VCaP (cell line): ENCODE measurements at regions not wholly inside any gene's neighbourhood (a gene's known extent, or its start where the extent isn't known, plus 50 kb on each side); places are given as distances from the start of the nearest gene placed in this dataset.
"Not testable (repeated sequence)": the region's sequence is repeated elsewhere in the genome, so short reads cannot be mapped to it uniquely, and the experiment has no call there.

Experiments
- H3K27ac ChIP-seq: fragments of 450-650 bp; 2 replicates; pipeline ENCODE4 v1.5.1; 2017
- TF ChIP-seq, protein P1 (sequence below): fragments of 450-650 bp; conservative IDR thresholded peaks from 2 replicates; pipeline ENCODE4 v1.5.1; 2017; ENCODE audit warnings: mild to moderate bottlenecking, moderate library complexity

DNA sequence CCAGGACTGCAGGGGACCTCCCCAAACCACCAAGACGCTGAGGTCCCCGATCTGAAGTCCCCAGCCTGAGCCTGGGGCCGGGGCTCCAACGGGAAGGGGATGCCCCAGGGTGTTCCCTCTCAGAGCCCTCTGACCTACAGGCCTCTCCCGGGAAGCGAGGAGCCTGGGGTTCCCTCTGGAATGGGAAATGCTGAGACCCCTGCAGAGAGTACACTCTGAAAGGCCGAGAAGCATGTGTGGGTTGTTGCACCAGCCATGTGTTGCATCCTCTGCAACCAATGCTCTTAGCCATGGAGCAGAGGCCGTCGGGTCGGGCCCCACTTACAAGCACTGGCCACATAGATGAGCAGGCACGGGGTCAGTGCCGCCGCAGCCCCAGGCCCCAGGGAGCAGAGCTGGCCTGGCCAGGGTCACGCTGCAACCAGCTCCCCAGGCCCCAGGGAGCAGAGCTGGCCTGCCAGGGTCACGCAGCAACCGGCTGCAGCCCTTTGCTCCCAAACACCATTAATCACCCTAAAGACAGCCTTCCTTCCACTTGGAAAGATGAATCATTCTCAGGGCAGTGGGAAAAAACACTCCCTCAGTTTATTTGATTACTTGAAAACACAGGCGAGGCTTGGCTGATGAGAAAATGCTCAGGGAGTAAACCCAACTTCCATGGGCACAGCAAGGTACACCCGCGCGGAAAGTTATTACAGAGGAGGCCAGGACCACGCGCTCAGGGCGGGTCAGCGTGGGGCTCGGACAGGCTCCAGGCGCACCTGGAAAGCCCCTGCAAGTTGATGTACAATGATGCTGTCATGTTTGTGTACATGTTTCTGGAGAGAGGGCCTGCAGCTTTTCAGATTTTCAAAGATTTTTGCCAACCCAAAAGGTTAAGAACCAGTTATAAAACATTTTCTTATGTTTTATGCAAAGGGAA is 78.0 kb upstream of the AFDN start:
- TF ChIP-seq, protein P1, sequence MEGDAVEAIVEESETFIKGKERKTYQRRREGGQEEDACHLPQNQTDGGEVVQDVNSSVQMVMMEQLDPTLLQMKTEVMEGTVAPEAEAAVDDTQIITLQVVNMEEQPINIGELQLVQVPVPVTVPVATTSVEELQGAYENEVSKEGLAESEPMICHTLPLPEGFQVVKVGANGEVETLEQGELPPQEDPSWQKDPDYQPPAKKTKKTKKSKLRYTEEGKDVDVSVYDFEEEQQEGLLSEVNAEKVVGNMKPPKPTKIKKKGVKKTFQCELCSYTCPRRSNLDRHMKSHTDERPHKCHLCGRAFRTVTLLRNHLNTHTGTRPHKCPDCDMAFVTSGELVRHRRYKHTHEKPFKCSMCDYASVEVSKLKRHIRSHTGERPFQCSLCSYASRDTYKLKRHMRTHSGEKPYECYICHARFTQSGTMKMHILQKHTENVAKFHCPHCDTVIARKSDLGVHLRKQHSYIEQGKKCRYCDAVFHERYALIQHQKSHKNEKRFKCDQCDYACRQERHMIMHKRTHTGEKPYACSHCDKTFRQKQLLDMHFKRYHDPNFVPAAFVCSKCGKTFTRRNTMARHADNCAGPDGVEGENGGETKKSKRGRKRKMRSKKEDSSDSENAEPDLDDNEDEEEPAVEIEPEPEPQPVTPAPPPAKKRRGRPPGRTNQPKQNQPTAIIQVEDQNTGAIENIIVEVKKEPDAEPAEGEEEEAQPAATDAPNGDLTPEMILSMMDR: no peak
- peak overlapping the region; percentile 100 for H3K27ac ChIP-seq

DNA sequence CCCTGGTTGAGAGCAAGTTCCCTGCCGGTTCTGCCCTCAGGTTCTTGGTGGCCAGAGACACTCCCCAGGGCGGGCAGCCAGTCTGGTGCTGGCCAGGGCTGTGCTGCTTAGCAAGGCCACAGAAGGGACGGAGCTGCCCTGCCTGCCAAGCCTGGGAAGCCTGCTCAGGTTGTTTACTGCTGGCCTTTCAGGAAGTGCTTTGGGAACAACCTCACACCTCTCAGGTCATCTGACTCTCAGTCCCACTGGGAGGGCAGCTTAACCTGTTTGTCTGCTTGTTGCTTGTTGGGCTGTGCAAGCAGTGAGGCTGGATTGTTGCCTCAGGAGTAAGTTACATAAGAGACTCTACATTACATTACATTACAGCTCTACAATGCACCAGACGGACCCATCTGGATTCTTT is 75.8 kb upstream of the AFDN start:
- TF ChIP-seq, protein P1: no peak

DNA sequence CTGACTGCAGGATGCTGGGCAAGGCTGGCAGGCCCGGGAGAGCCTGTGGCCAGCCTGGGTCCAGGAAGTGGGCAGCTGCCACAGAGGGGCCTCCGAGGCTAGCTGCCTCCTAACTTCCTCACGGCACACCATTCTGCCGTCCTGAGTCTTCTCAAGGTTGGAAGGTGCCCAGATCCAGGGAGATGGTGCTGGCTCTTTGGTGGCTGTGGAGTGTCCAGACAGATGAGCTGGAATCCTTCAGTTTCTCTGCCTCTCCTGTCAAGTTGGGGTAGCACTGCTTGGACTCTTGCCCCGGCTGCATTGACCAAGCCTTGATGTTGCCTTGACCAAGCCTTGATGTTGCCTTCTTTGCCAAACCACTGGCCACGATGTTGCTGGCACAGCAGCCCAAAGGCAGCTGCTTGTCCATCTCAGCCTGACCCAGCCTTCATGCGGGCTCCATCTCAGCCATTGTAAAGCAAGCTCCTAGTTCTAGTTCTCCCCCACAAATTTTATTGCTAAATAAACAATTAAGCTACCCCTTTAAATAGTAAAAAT is 75.1 kb upstream of the AFDN start:
- peak overlapping the region; percentile 100 for H3K27ac ChIP-seq
- TF ChIP-seq, protein P1: no peak

More for the DNA sequence above, 75.8 kb upstream of the AFDN start:
- peak overlapping the region; percentile 100 for H3K27ac ChIP-seq

DNA sequence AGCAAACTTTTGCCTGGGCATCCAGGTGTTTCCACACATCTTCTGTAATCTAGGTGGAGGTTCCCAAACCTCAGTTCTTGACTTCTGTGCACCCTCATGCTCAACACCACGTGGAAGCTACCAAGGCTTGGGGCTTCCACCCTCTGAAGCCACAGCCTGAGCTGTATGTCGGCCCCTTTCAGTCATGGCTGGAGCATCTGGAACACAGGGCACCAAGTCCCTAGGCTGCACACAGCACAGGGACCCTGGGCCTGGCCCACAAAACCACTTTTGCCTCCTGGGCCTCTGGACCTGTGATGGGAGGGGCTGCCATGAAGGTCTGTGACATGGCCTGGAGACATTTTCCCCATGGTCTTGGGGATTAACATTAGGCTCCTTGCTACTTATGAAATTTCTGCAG is 73.4 kb upstream of the AFDN start:
- not testable (repeated sequence) for H3K27ac ChIP-seq

DNA sequence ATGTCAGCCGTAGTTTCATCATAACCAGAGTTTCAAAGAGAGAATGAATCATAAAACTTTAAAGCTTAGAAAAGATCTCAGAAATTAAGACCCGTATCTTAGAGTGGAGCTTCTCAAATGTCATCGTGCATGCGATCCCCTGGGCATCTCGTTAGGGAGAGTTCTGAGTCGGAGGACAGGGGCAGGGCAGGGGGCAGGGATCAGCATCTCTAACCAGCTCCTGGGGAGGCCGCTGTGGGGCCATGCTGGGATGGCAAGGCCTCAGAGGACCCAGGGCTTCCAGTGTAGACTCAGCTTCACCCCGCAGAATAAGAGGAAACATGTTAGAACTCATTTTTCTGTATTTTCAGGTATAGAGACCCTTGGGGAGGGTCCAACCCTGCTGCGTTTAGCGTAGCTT is 72.0 kb upstream of the AFDN start:
- TF ChIP-seq, protein P1: no peak
- H3K27ac ChIP-seq: no peak overlapping the region

DNA sequence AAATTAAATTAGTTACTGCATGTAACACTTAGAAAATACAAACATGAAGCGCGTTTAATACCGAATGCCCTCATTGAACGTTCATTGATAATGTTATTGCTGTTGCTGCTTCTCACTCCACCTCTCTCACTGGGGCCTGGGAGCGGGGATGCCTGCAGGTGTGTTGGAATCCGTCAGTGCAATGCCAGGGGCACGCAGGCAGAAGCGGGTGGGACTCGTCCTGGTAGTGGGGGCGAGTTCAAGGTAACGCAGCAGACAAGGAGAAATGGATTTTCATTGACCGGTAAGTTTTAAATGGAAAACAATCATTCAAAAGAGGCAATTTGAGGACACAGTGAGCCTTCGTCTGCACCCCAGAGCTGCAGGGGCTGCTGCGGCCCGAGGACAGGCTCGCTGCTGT is 71.2 kb upstream of the AFDN start:
- TF ChIP-seq, protein P1: no peak
- H3K27ac ChIP-seq: no peak overlapping the region

DNA sequence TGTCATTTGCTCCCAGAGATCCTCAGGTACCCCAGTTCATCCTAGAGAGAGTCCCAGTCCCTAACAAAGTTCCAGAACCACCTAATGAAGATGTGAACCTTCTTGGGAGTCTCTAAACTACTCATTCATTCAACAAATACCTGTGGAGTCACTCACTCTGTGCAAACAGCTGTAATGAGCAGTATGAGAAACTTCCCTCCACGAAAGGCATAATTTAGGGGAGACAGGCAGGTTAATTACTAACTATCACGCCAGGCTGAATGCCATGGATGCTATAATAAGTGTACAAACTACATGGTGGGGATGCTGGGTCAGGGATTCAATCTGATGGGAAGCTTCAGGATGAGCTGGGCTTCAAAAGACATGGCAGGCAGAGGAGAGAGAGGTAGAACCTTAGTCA is 70.1 kb upstream of the AFDN start:
- H3K27ac ChIP-seq: no peak overlapping the region
- TF ChIP-seq, protein P1: no peak

DNA sequence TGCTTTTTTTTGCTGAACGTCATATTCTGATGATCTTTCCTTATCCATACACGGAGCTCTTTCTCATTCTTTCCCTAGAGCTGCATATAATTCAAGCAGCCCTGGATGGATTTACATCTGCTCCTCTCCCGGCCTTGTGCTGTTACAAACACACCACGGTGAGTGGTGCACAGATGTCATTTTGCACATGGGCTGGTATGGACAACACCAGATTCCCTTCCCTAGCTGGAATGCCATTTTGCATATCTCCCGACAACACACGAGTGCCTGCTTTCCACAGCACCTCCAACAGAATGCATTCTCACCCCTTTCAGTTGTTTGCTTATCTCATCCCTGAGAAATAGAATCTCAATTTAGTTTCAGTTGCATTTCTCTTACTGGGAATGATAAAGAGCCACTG is 69.5 kb upstream of the AFDN start:
- TF ChIP-seq, protein P1: no peak
- H3K27ac ChIP-seq: no peak overlapping the region
